Sigmoid colon (tissue), 6 donors: ENCODE measurements at regions not wholly inside any gene's neighbourhood (a gene's known extent, or its start where the extent isn't known, plus 50 kb on each side); places are given as distances from the start of the nearest gene placed in this dataset.

Experiments
- DNase-seq: peaks from one replicate; pipeline ENCODE4 v3.0.0-alpha.2; 2019
- H3K27ac ChIP-seq, 4 donors: fragments of 200-600 bp; sonication (generic); one replicate each; pipeline ENCODE4 v1.5.1; 2016 to 2019; ENCODE audit warnings: mild to moderate bottlenecking in 1 of 4
- H3K27me3 ChIP-seq, 3 donors: fragments of 200-600 bp; sonication (generic); one replicate each; pipeline ENCODE4 v1.5.1; 2019; ENCODE audit warnings: mild to moderate bottlenecking in 1 of 3
- H3K36me3 ChIP-seq, 4 donors: fragments of 200-600 bp; sonication (generic); one replicate each; pipeline ENCODE4 v1.5.1; 2016 to 2019
- H3K4me1 ChIP-seq, 4 donors: fragments of 200-600 bp; sonication (generic); one replicate each; pipeline ENCODE4 v1.5.1; 2017 to 2019
- H3K4me3 ChIP-seq, 4 donors: fragments of 200-600 bp; sonication (generic); one replicate each; pipeline ENCODE4 v1.5.1; 2017 to 2019; ENCODE audit warnings: mild to moderate bottlenecking in 2 of 4, moderate library complexity in 1 of 4
- H3K9me3 ChIP-seq, 4 donors: fragments of 200-600 bp in 3 of 4; sonication (generic) in 3 of 4; one replicate each; pipeline versions ENCODE4 v1.5.1 to v1.6.1; 2013 to 2019
- EP300 ChIP-seq, 4 donors: sonication (generic); formaldehyde crosslinking; IDR thresholded peaks; one replicate each; pipeline ENCODE4 v1.6.1; 2017; ENCODE audit warnings: antibody characterized with exemption in 4 of 4
- POLR2A ChIP-seq, 2 donors: fragments of 450-650 bp; IDR thresholded peaks; one replicate each; pipeline ENCODE4 v1.6.1; 2016; ENCODE audit warnings: antibody characterized with exemption in 2 of 2, mild to moderate bottlenecking in 2 of 2, moderate library complexity in 2 of 2
- POLR2AphosphoS5 ChIP-seq, 4 donors: sonication (generic); formaldehyde crosslinking; IDR thresholded peaks; one replicate each; pipeline ENCODE4 v1.6.1; 2017; ENCODE audit warnings: antibody characterized with exemption in 4 of 4
- WGBS, 2 donors: extraction: QIAGEN DNeasy Blood & Tissue Kit; methylation state at CpG; one replicate each; pipeline ENCODE4 v1.1.7; 2013; 5-methylcytosine and 5-hydroxymethylcytosine counted together
- intact Hi-C: fragments of 100-400 bp; cut with DNase I; formaldehyde crosslinking; loops from one replicate; pipeline ENCODE4 v1.15.1; 2023
- TF ChIP-seq, protein P1 (sequence below), 4 experiments: fragments of 450-650 bp in 3 of 4; fragments of 200-600 bp in 1 of 4; IDR thresholded peaks; one replicate each; pipeline ENCODE4 v1.5.1; 2016 to 2019; ENCODE audit warnings: antibody characterized with exemption in 4 of 4, mild to moderate bottlenecking in 3 of 4, moderate library complexity in 2 of 4
- donor health status: healthy with polysubstance abuse.
- donor health status: healthy.

DNA sequence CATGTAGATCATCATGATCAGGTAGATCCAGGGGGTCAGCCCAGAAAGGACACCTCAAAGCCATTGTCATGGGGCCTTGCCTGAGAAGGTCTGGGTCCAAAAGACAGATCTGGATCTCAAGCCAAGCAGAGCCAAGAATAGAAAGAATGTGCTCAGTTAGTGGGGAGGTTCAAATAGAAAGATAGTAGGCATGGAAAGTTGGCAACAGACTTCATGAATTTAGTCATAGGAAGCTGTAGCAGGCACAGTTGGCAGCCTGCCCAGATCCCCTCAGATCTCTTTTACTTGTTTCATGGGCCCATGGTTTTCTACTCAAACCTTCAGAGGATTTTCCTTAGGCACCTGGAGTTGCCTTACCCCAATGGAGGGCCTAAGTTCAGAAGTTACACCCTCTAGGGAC is 767.0 kb downstream of the SLC4A3 start:
- Histone ChIP-seq H3K4me1 (peaks cover 0 to 17% (median 6%) of the 10 kb centered on the region in 4 donors), H3K9me3 (no peaks in the 10 kb centered on the region), H3K27me3 (no peaks in the 10 kb centered on the region), H3K4me3 (no peak overlapping the region), H3K36me3 (no peaks in the 10 kb centered on the region), H3K27ac (no peak overlapping the region)
- DNase-seq, result no peak
- TF ChIP-seq, protein P1, sequence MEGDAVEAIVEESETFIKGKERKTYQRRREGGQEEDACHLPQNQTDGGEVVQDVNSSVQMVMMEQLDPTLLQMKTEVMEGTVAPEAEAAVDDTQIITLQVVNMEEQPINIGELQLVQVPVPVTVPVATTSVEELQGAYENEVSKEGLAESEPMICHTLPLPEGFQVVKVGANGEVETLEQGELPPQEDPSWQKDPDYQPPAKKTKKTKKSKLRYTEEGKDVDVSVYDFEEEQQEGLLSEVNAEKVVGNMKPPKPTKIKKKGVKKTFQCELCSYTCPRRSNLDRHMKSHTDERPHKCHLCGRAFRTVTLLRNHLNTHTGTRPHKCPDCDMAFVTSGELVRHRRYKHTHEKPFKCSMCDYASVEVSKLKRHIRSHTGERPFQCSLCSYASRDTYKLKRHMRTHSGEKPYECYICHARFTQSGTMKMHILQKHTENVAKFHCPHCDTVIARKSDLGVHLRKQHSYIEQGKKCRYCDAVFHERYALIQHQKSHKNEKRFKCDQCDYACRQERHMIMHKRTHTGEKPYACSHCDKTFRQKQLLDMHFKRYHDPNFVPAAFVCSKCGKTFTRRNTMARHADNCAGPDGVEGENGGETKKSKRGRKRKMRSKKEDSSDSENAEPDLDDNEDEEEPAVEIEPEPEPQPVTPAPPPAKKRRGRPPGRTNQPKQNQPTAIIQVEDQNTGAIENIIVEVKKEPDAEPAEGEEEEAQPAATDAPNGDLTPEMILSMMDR (IDR thresholded peaks at IDR 0.05), result no peak
- no peak for TF ChIP-seq EP300 (IDR thresholded peaks at IDR 0.05)
- no peak for TF ChIP-seq POLR2A (IDR thresholded peaks at IDR 0.05)
- no peak for TF ChIP-seq POLR2AphosphoS5 (IDR thresholded peaks at IDR 0.05)
- intact Hi-C loops, result no loop called here

DNA sequence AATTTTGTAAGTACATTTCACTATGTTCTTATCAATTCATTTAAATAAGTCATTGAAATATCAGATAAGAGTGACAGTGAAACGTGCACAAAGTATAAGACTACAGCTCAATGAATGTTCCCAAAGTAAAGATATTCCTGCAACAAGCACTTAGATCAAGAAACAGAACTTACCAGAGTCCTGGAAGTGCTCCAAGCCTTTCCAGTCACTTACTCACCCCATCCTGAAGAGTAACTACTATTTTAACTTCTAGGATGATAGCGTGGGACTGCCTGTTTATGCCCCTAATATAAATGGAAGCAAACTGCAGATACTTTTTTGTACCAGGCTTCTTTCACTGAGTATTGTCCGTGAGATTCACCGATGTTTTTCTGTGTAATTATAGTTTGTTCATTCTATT is 768.9 kb downstream of the SLC4A3 start:
- Histone ChIP-seq H3K36me3 (no peaks in the 10 kb centered on the region), H3K27me3 (no peaks in the 10 kb centered on the region), H3K9me3 (no peaks in the 10 kb centered on the region), H3K4me3 (no peak overlapping the region), H3K27ac (no peak overlapping the region), H3K4me1 (peaks cover 0 to 17% (median 6%) of the 10 kb centered on the region in 4 donors)
- no peak for DNase-seq
- TF ChIP-seq POLR2A (IDR thresholded peaks at IDR 0.05), result no peak
- no peak for TF ChIP-seq POLR2AphosphoS5 (IDR thresholded peaks at IDR 0.05)
- no peak for TF ChIP-seq EP300 (IDR thresholded peaks at IDR 0.05)
- TF ChIP-seq, protein P1 (IDR thresholded peaks at IDR 0.05), result no peak
- intact Hi-C loops, result no loop called here
- 72 to 75% methylated on average over 4 of the region's 4 CpGs for WGBS, 2 donors

DNA sequence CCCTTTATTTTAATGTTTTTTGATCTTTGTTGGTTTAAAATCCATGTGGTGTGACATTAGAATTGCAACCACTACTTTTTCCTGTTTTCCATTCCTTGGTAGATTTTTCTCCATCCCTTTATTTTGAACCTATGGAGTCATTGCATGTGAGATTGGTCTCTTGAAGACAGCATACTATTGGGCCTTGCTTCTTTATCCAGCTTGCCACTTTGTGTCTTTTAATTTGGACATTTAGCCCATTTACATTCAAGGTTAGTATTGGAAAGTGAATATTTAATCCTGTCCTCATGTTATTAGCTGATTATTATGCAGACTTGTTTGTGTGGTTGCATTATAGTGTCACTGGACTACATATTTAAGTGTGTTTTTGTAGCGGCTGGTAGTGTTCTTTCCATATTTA is 782.9 kb downstream of the SLC4A3 start:
- Histone ChIP-seq H3K27ac (no peak overlapping the region), H3K9me3 (peaks cover 0 to 7% (median 0%) of the 10 kb centered on the region in 4 donors), H3K4me1 (no peaks in the 10 kb centered on the region), H3K4me3 (no peak overlapping the region), H3K36me3 (no peaks in the 10 kb centered on the region), H3K27me3 (no peaks in the 10 kb centered on the region)
- WGBS, 2 donors, result 91 to 96% methylated on average over 1 of the region's 1 CpG
- intact Hi-C loops, result no loop called here
- no peak for DNase-seq
- TF ChIP-seq POLR2AphosphoS5 (IDR thresholded peaks at IDR 0.05) (no peak), POLR2A (IDR thresholded peaks at IDR 0.05) (no peak), EP300 (IDR thresholded peaks at IDR 0.05) (no peak)
- TF ChIP-seq, protein P1 (IDR thresholded peaks at IDR 0.05), result no peak

DNA sequence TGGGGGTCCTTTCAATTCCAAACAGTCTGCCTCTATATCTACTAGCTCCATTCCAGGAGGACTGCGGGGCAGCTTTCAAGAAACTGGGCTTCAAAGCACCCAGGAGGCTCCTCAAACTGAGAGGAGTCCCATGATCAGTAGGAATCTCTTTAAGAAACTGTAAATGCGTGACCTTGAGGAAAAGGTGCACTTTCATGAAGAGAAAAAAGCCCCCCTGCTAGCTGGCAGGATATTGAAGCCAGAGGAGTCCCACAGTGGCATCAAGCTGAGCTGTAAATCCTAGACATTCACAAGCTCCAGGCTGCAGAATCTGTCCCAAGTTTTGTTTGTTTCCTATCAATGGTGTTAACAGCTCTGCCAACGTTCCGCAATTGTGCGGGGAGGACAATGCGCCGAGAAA is 790.1 kb downstream of the SLC4A3 start:
- Histone ChIP-seq H3K4me1 (no peaks in the 10 kb centered on the region), H3K9me3 (peaks cover 0 to 2% (median 0%) of the 10 kb centered on the region in 4 donors), H3K36me3 (no peaks in the 10 kb centered on the region), H3K27ac (no peak overlapping the region), H3K4me3 (no peak overlapping the region), H3K27me3 (no peaks in the 10 kb centered on the region)
- DNase-seq, result no peak
- TF ChIP-seq, protein P1 (IDR thresholded peaks at IDR 0.05), result no peak
- intact Hi-C loops, result no loop called here
- 73 to 80% methylated on average over 7 of the region's 7 CpGs for WGBS, 2 donors

DNA sequence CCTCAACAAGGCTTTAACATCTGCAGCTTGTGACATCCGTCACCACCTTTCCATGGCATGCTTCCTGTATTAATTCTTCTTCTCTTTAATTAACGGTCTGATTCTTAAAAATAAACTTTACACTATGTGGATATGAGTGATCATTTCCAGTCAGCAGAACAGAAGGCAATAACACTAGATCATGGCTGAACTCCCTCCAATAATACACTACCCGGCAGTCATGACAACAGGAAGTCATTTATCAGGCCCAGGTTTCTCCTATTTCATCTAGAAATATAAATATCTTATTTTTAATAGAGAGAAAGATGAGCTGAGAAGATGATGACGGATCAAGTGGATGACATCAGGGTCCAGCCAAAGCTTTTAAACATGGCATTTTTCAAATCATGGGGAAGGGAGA is 792.2 kb downstream of the SLC4A3 start:
- Histone ChIP-seq H3K9me3 (no peaks in the 10 kb centered on the region), H3K4me1 (peaks cover 0 to 3% (median 0%) of the 10 kb centered on the region in 4 donors), H3K36me3 (no peaks in the 10 kb centered on the region), H3K4me3 (no peak overlapping the region), H3K27me3 (no peaks in the 10 kb centered on the region), H3K27ac (no peak overlapping the region)
- no peak for DNase-seq
- TF ChIP-seq EP300 (IDR thresholded peaks at IDR 0.05), result no peak
- no peak for TF ChIP-seq POLR2AphosphoS5 (IDR thresholded peaks at IDR 0.05)
- TF ChIP-seq POLR2A (IDR thresholded peaks at IDR 0.05), result no peak
- intact Hi-C loops, result no loop called here
- 66 to 72% methylated on average over 4 of the region's 4 CpGs for WGBS, 2 donors
